ENCODE measurements at regions not wholly inside any gene's neighbourhood (a gene's known extent, or its start where the extent isn't known, plus 50 kb on each side); places are given as distances from the start of the nearest gene placed in this dataset.

GRCh38 chr22:44632541-44633396, 69.2 kb upstream of the PRR5 start:
- no peak for TF ChIP-seq CTCF (tag by site-specific recombination; IDR thresholded peaks at IDR 0.05)
- TF ChIP-seq ZNF521 (tag by site-specific recombination; IDR thresholded peaks at IDR 0.05), result no peak
- TF ChIP-seq GLI4 (tag by site-specific recombination; IDR thresholded peaks at IDR 0.05), result no peak
- TF ChIP-seq YY2 (tag by site-specific recombination; IDR thresholded peaks at IDR 0.05), result no peak
- no peak for TF ChIP-seq ZNF660 (tag by site-specific recombination; IDR thresholded peaks at IDR 0.05)
